Calu3 (cell line): ENCODE measurements at regions not wholly inside any gene's neighbourhood (a gene's known extent, or its start where the extent isn't known, plus 50 kb on each side); places are given as distances from the start of the nearest gene placed in this dataset.

ENCODE experiments used
- BruUV-seq: library from RNA; stranded (reverse); fragments of 400-500 nt; replicated peaks from 2 replicates; lab custom pipeline; 2021; lab: Mats Ljungman, UMichigan
- CTCF ChIA-PET: fragments of 300-600 bp; sonication (Branson Sonifier 250); formaldehyde crosslinking; loops from one replicate; lab custom pipeline; 2022; ENCODE audit warnings: antibody characterized with exemption; lab: Charles Lee
- DNase-seq: peaks from one replicate; pipeline ENCODE4 v3.0.0; 2022
- H3K27ac Mint-ChIP-seq: one replicate; pipeline ENCODE4 v1.8.0; 2022; ENCODE audit warnings: mixed read lengths; ENCODE audit not compliant: unreplicated experiment
- H3K27me3 Mint-ChIP-seq: one replicate; pipeline ENCODE4 v1.8.0; 2022; ENCODE audit warnings: mixed read lengths; ENCODE audit not compliant: unreplicated experiment
- H3K36me3 Mint-ChIP-seq: one replicate; pipeline ENCODE4 v1.8.0; 2022; ENCODE audit warnings: mild to moderate bottlenecking, moderate library complexity, mixed read lengths; ENCODE audit not compliant: insufficient read depth, unreplicated experiment
- H3K4me1 Mint-ChIP-seq: one replicate; pipeline ENCODE4 v1.8.0; 2022; ENCODE audit warnings: mild to moderate bottlenecking, low read depth, mixed read lengths; ENCODE audit not compliant: unreplicated experiment
- H3K4me3 Mint-ChIP-seq: one replicate; pipeline ENCODE4 v1.8.0; 2022; ENCODE audit warnings: mild to moderate bottlenecking, low read depth, moderate library complexity, mixed read lengths; ENCODE audit not compliant: unreplicated experiment
- H3K9me3 Mint-ChIP-seq: one replicate; pipeline ENCODE4 v1.8.0; 2022; ENCODE audit warnings: low read depth, mixed read lengths; ENCODE audit not compliant: unreplicated experiment
- CTCF ChIP-seq: fragments of 200-600 bp; IDR thresholded peaks from one replicate; pipeline ENCODE4 v1.8.0; 2022; ENCODE audit warnings: antibody characterized with exemption; ENCODE audit not compliant: unreplicated experiment
- intact Hi-C: fragments of 100-400 bp; cut with micrococcal nuclease; formaldehyde crosslinking; loops from one replicate; pipeline ENCODE4 v1.10.0; 2022; ENCODE audit not compliant: unreplicated experiment

- Mint-ChIP-seq H3K27me3 (peaks cover 41% of the 10 kb centered on the region), H3K4me3 (no peak overlapping the region), H3K27ac (no peak overlapping the region), H3K36me3 (no peaks in the 10 kb centered on the region), H3K9me3 (peaks cover 2% of the 10 kb centered on the region), H3K4me1 (no peaks in the 10 kb centered on the region)
- no peak for TF ChIP-seq CTCF
- no TSS peak for BruUV-seq
- DNase-seq = no peak
- intact Hi-C loops = no loop called here
- CTCF ChIA-PET = no interaction called here
Observed at GRCh38 chr9:87247097-87247496, 250.6 kb upstream of the DAPK1 start.

GRCh38 chr9:87249029-87249428, 248.6 kb upstream of the DAPK1 start:
- H3K27me3 Mint-ChIP-seq = peaks cover 50% of the 10 kb centered on the region
- intact Hi-C loops = no loop called here
- DNase-seq = no peak
- H3K4me3 Mint-ChIP-seq = no peak overlapping the region
- CTCF ChIA-PET = no interaction called here
- H3K4me1 Mint-ChIP-seq = no peaks in the 10 kb centered on the region
- BruUV-seq = no TSS peak
- H3K27ac Mint-ChIP-seq = no peak overlapping the region
- no peaks in the 10 kb centered on the region for H3K36me3 Mint-ChIP-seq
- no peak for TF ChIP-seq CTCF
- peaks cover 2% of the 10 kb centered on the region for H3K9me3 Mint-ChIP-seq

- H3K27me3 Mint-ChIP-seq = peaks cover 58% of the 10 kb centered on the region
- peaks cover 2% of the 10 kb centered on the region for H3K9me3 Mint-ChIP-seq
- H3K27ac Mint-ChIP-seq = no peak overlapping the region
- CTCF ChIA-PET = no interaction called here
- TF ChIP-seq CTCF = no peak
- H3K36me3 Mint-ChIP-seq = no peaks in the 10 kb centered on the region
- DNase-seq = no peak
- intact Hi-C loops = no loop called here
- BruUV-seq = no TSS peak
- no peak overlapping the region for H3K4me3 Mint-ChIP-seq
- H3K4me1 Mint-ChIP-seq = no peaks in the 10 kb centered on the region
Observed at GRCh38 chr9:87250205-87250604, 247.5 kb upstream of the DAPK1 start.

- intact Hi-C loops = no loop called here
- no peak for DNase-seq
- Mint-ChIP-seq H3K9me3 (peaks cover 2% of the 10 kb centered on the region), H3K27ac (no peak overlapping the region), H3K4me1 (no peaks in the 10 kb centered on the region), H3K4me3 (no peak overlapping the region), H3K36me3 (no peaks in the 10 kb centered on the region), H3K27me3 (peaks cover 52% of the 10 kb centered on the region)
- TF ChIP-seq CTCF = no peak
- no TSS peak for BruUV-seq
- CTCF ChIA-PET = interaction anchor here (0.9 kb wide), 1 partner anchor 58 kb away, joined by 3 read pairs; no protein-coding TSS in a partner anchor
Observed at GRCh38 chr9:87255431-87256155, 242.1 kb upstream of the DAPK1 start.
